Endothelial cell of umbilical vein (primary cell): ENCODE measurements at regions not wholly inside any gene's neighbourhood (a gene's known extent, or its start where the extent isn't known, plus 50 kb on each side); places are given as distances from the start of the nearest gene placed in this dataset.

ENCODE experiments used
- BruUV-seq: library from RNA; stranded (reverse); fragments of 400-500 nt; replicated peaks from 2 replicates; lab custom pipeline; 2021; lab: Mats Ljungman, UMichigan
- CTCF ChIA-PET: fragments of 300-600, 350-600 bp; sonication (Branson Sonifier 250); formaldehyde crosslinking; loops from one replicate; lab custom pipeline; 2021; ENCODE audit warnings: antibody characterized with exemption, inconsistent platforms; lab: Charles Lee
- POLR2A ChIA-PET: fragments of 300-600, 350-600 bp; sonication (Branson Sonifier 250); formaldehyde crosslinking; loops from one replicate; lab custom pipeline; 2021; ENCODE audit warnings: antibody characterized with exemption, inconsistent platforms; lab: Charles Lee
- DNase-seq: peaks from one replicate; pipeline ENCODE4 v3.0.0-alpha.2; 2011; ENCODE audit warnings: low read depth, low spot score
- FAIRE-seq: peaks from 2 replicates; lab custom pipeline; 2011; peaks lifted over from hg19 to GRCh38; lab: Jason Lieb, UNC
- H2AFZ ChIP-seq: 2 replicates; pipeline ENCODE4 v1.6.0; 2012; ENCODE audit warnings: low read depth, low read length, control low read depth, inconsistent platforms
- H3K27ac ChIP-seq: 2 replicates; pipeline ENCODE4 v1.5.1; 2011; ENCODE audit warnings: low read depth, mild to moderate bottlenecking, control low read depth, low read length, moderate library complexity; ENCODE audit not compliant: insufficient read depth
- H3K27me3 ChIP-seq, 2 experiments: 2 replicates each; pipeline versions ENCODE4 v1.6.0 to v1.6.1; 2011; ENCODE audit warnings: low read length in 2 of 2, mixed read lengths in 1 of 2; ENCODE audit not compliant: control insufficient read depth in 2 of 2, insufficient read depth in 2 of 2
- H3K36me3 ChIP-seq, 2 experiments: 2 replicates in 1 of 2; 3 replicates in 1 of 2; pipeline ENCODE4 v1.5.1; 2011; ENCODE audit warnings: low read length in 2 of 2, mild to moderate bottlenecking in 1 of 2, moderate library complexity in 1 of 2; ENCODE audit not compliant: control insufficient read depth in 2 of 2, insufficient read depth in 2 of 2; ENCODE audit errors: extremely low read depth in 1 of 2
- H3K4me1 ChIP-seq: 3 replicates; pipeline ENCODE4 v1.5.1; 2011; ENCODE audit warnings: mild to moderate bottlenecking, low read length; ENCODE audit not compliant: control insufficient read depth, insufficient read depth; ENCODE audit errors: extremely low read depth
- H3K4me2 ChIP-seq: 2 replicates; pipeline ENCODE4 v1.6.1; 2011; ENCODE audit warnings: low read length, control low read depth, mixed read lengths; ENCODE audit not compliant: insufficient read depth
- H3K4me3 ChIP-seq, 3 experiments: fragments of 200-600 bp in 1 of 3; sonication (generic), shearing (Covaris generic) in 1 of 3; replicated peaks in 1 of 3; 2 replicates each; pipeline ENCODE4 v1.5.1; 2011 to 2016; ENCODE audit warnings: control low read depth in 3 of 3, low read length in 3 of 3, mild to moderate bottlenecking in 2 of 3, inconsistent platforms in 1 of 3, low read depth in 1 of 3, moderate library complexity in 1 of 3; ENCODE audit not compliant: insufficient read depth in 1 of 3
- H3K79me2 ChIP-seq: 2 replicates; pipeline ENCODE4 v1.6.0; 2012; ENCODE audit warnings: low read length, inconsistent platforms; ENCODE audit not compliant: control insufficient read depth, insufficient read depth
- H3K9ac ChIP-seq: replicated peaks from 2 replicates; pipeline ENCODE3; 2011; ENCODE audit warnings: low read length, control low read depth; ENCODE audit not compliant: insufficient read depth; ENCODE audit errors: extremely low read depth
- H3K9me1 ChIP-seq: replicated peaks from 3 replicates; pipeline ENCODE4 v1.6.0; 2011; ENCODE audit warnings: mild to moderate bottlenecking, low read length; ENCODE audit not compliant: control insufficient read depth, insufficient read depth; ENCODE audit errors: extremely low read depth
- H3K9me3 ChIP-seq: replicated peaks from 2 replicates; pipeline ENCODE4 v1.5.1; 2012; ENCODE audit warnings: low read length, inconsistent platforms; ENCODE audit not compliant: control insufficient read depth, insufficient read depth
- H4K20me1 ChIP-seq: replicated peaks from 2 replicates; pipeline ENCODE3; 2011; ENCODE audit warnings: mild to moderate bottlenecking, low read length; ENCODE audit not compliant: control insufficient read depth, insufficient read depth; ENCODE audit errors: extremely low read depth
- CTCF ChIP-seq, 2 donors: IDR thresholded peaks; 1 replicate in 1 of 2; 2 replicates in 1 of 2; pipeline ENCODE4 v1.5.1; 2011; ENCODE audit warnings: low read length in 2 of 2, mild to moderate bottlenecking in 2 of 2, moderate library complexity in 2 of 2, control low read depth in 1 of 2, inconsistent platforms in 1 of 2, low read depth in 1 of 2; ENCODE audit not compliant: insufficient read depth in 1 of 2; ENCODE audit errors: extremely low read depth in 1 of 2
- EZH2 ChIP-seq: IDR thresholded peaks from 2 replicates; pipeline ENCODE4 v1.6.1; 2012; ENCODE audit warnings: borderline replicate concordance, low read depth, mild to moderate bottlenecking, moderate library complexity, low read length, inconsistent platforms; ENCODE audit not compliant: severe bottlenecking
- FOS ChIP-seq: IDR thresholded peaks from 2 replicates; pipeline ENCODE4 v1.6.1; 2011; ENCODE audit warnings: mild to moderate bottlenecking, low read length, moderate library complexity, borderline replicate concordance; ENCODE audit not compliant: insufficient read depth
- GATA2 ChIP-seq: IDR thresholded peaks from 2 replicates; pipeline ENCODE4 v1.7.0; 2011; ENCODE audit warnings: low read depth, mild to moderate bottlenecking, moderate library complexity, mixed read lengths, low read length; ENCODE audit not compliant: insufficient read length, insufficient read depth
- JUN ChIP-seq: IDR thresholded peaks from 2 replicates; pipeline ENCODE4 v1.6.1; 2011; ENCODE audit warnings: borderline replicate concordance, low read depth; ENCODE audit not compliant: insufficient read length, insufficient read depth
- MAX ChIP-seq: IDR thresholded peaks from 2 replicates; pipeline ENCODE4 v1.6.1; 2011; ENCODE audit not compliant: insufficient read depth, insufficient read length
- MYC ChIP-seq: IDR thresholded peaks from one replicate; pipeline ENCODE4 v1.6.1; 2011; ENCODE audit warnings: mild to moderate bottlenecking, low read depth, low read length
- POLR2A ChIP-seq: IDR thresholded peaks from 2 replicates; pipeline ENCODE4 v1.6.1; 2012; ENCODE audit warnings: low read depth, mild to moderate bottlenecking, control low read depth, low read length
- POLR2AphosphoS5 ChIP-seq: IDR thresholded peaks from 2 replicates; pipeline ENCODE4 v1.6.1; 2012; ENCODE audit warnings: low read depth, mild to moderate bottlenecking, control low read depth, low read length, moderate library complexity; ENCODE audit not compliant: insufficient read depth
- dilution Hi-C: fragments of 300-500 bp; cut with MboI; formaldehyde crosslinking; loops from one replicate; pipeline ENCODE4 v1.15.0; 2019; ENCODE audit warnings: low sequenced_read_pairs; ENCODE audit not compliant: extremely low pct_ligation_motif_present
- intact Hi-C: fragments of 100-400 bp; cut with micrococcal nuclease; formaldehyde crosslinking; loops from one replicate; pipeline ENCODE4 v1.10.0; 2022

- Histone ChIP-seq H3K27ac (no peak overlapping the region), H3K9ac (no peak overlapping the region), H3K27me3 (no peaks in the 10 kb centered on the region), H3K4me1 (no peaks in the 10 kb centered on the region), H3K9me1 (no peaks in the 10 kb centered on the region), H2AFZ (no peak overlapping the region), H4K20me1 (no peaks in the 10 kb centered on the region), H3K79me2 (no peaks in the 10 kb centered on the region), H3K36me3 (no peaks in the 10 kb centered on the region), H3K9me3 (no peaks in the 10 kb centered on the region), H3K4me3 (no peak overlapping the region), H3K4me2 (no peak overlapping the region)
- POLR2A ChIA-PET: no interaction called here
- dilution Hi-C loops (no loop called here), intact Hi-C loops (no loop called here)
- no TSS peak for BruUV-seq
- CTCF ChIA-PET: interaction anchor here (1.0 kb wide), 1 partner anchor 255 kb away, joined by 3 read pairs; no protein-coding TSS in a partner anchor
- TF ChIP-seq FOS (no peak), MAX (no peak), EZH2 (no peak), JUN (no peak), GATA2 (no peak), POLR2A (no peak), POLR2AphosphoS5 (no peak), MYC (no peak), CTCF (IDR thresholded peaks at IDR 0.05; ENCODE audit: extremely low read depth in 1 of 2, insufficient read depth in 1 of 2, low read depth in 1 of 2, low read length in 2 of 2) (no peak)
- DNase-seq: no peak
- no peak for FAIRE-seq
Measured at GRCh38 chr7:47683485-47683898, 101.6 kb upstream of the TNS3 start.
